SK-N-SH (cell line): ENCODE measurements at regions not wholly inside any gene's neighbourhood (a gene's known extent, or its start where the extent isn't known, plus 50 kb on each side); places are given as distances from the start of the nearest gene placed in this dataset.

ENCODE experiments used
- CHD2 ChIP-seq: fragments of 150-350 bp; IDR thresholded peaks from 2 replicates; pipeline ENCODE4 v1.6.1; 2018; ENCODE audit warnings: low read length; ENCODE audit not compliant: partially characterized antibody
- EZH2phosphoT487 ChIP-seq: fragments of 200-600 bp; sonication (generic); IDR thresholded peaks from 2 replicates; pipeline ENCODE4 v1.6.1; 2017; ENCODE audit warnings: low read depth, mixed run types, mild to moderate bottlenecking, antibody characterized with exemption, moderate library complexity, borderline replicate concordance
- FOXM1 ChIP-seq: IDR thresholded peaks from 2 replicates; pipeline ENCODE4 v1.4.0; 2012; ENCODE audit warnings: low read depth, mild to moderate bottlenecking
- JUND ChIP-seq: IDR thresholded peaks from 2 replicates; pipeline ENCODE4 v1.4.0; 2012
- POLR2AphosphoS5 ChIP-seq: IDR thresholded peaks from 2 replicates; pipeline ENCODE4 v1.6.1; 2012; ENCODE audit warnings: low read depth, low read length
- RFX5 ChIP-seq: IDR thresholded peaks from 2 replicates; pipeline ENCODE4 v1.6.1; 2012; ENCODE audit warnings: mild to moderate bottlenecking, improper control_type of control experiment, low read length
- SMC3 ChIP-seq: IDR thresholded peaks from 2 replicates; pipeline ENCODE4 v1.6.1; 2012; ENCODE audit warnings: low read depth, low read length, improper control_type of control experiment
- TF ChIP-seq, protein P1 (sequence below): fragments of 200-600 bp; sonication (generic); IDR thresholded peaks from 2 replicates; pipeline ENCODE4 v1.6.1; 2017; ENCODE audit warnings: antibody characterized with exemption, mild to moderate bottlenecking, moderate library complexity
- TF ChIP-seq, protein P2 (sequence below): fragments of 150-350 bp; IDR thresholded peaks from 2 replicates; pipeline ENCODE4 v1.6.1; 2016; ENCODE audit warnings: mild to moderate bottlenecking, low read depth, low read length
- TF ChIP-seq, protein P3 (sequence below): IDR thresholded peaks from 2 replicates; pipeline ENCODE4 v1.6.1; 2012; ENCODE audit warnings: mild to moderate bottlenecking, low read depth, low read length, moderate library complexity
- TF ChIP-seq, protein P4 (sequence below): fragments of 150-350 bp; IDR thresholded peaks from 2 replicates; pipeline ENCODE4 v1.6.1; 2017; ENCODE audit warnings: antibody characterized with exemption, low read length, low read depth, borderline replicate concordance
- TF ChIP-seq, protein P5 (sequence below): IDR thresholded peaks from 2 replicates; pipeline ENCODE4; 2012
- TF ChIP-seq, protein P6 (sequence below): IDR thresholded peaks from 2 replicates; pipeline ENCODE4 v1.4.0; 2012; ENCODE audit warnings: low read depth, borderline replicate concordance
- TF ChIP-seq, protein P7 (sequence below): IDR thresholded peaks from 2 replicates; pipeline ENCODE4 v1.4.0; 2012; ENCODE audit warnings: low read depth, borderline replicate concordance

DNA sequence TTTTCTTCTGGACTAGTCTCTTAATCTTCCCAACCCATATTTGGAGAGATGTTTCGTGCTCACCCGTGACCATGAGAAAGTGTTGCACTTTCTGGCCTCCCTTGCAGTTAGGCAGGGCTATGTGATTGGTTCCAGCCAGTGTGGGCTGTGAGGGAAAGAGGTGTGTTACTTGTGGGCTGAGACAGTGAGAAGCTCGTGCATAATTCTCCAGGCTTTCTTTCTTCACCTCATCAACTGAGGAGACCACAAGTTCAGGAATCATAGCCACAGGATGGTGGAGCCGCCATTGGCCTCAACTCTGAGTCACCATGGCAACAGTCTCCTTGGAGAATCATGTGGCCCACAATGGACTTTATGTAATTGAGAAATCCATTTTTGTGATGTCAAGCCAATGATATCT is 57.5 kb upstream of the FUCA2 start:
- TF ChIP-seq, protein P1, sequence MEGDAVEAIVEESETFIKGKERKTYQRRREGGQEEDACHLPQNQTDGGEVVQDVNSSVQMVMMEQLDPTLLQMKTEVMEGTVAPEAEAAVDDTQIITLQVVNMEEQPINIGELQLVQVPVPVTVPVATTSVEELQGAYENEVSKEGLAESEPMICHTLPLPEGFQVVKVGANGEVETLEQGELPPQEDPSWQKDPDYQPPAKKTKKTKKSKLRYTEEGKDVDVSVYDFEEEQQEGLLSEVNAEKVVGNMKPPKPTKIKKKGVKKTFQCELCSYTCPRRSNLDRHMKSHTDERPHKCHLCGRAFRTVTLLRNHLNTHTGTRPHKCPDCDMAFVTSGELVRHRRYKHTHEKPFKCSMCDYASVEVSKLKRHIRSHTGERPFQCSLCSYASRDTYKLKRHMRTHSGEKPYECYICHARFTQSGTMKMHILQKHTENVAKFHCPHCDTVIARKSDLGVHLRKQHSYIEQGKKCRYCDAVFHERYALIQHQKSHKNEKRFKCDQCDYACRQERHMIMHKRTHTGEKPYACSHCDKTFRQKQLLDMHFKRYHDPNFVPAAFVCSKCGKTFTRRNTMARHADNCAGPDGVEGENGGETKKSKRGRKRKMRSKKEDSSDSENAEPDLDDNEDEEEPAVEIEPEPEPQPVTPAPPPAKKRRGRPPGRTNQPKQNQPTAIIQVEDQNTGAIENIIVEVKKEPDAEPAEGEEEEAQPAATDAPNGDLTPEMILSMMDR, result no peak
- TF ChIP-seq, protein P2, sequence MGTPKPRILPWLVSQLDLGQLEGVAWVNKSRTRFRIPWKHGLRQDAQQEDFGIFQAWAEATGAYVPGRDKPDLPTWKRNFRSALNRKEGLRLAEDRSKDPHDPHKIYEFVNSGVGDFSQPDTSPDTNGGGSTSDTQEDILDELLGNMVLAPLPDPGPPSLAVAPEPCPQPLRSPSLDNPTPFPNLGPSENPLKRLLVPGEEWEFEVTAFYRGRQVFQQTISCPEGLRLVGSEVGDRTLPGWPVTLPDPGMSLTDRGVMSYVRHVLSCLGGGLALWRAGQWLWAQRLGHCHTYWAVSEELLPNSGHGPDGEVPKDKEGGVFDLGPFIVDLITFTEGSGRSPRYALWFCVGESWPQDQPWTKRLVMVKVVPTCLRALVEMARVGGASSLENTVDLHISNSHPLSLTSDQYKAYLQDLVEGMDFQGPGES, result no peak
- TF ChIP-seq EZH2phosphoT487 (no peak), POLR2AphosphoS5 (no peak), SMC3 (no peak), FOXM1 (no peak), RFX5 (no peak), JUND (no peak), CHD2 (no peak)
- TF ChIP-seq, protein P3, sequence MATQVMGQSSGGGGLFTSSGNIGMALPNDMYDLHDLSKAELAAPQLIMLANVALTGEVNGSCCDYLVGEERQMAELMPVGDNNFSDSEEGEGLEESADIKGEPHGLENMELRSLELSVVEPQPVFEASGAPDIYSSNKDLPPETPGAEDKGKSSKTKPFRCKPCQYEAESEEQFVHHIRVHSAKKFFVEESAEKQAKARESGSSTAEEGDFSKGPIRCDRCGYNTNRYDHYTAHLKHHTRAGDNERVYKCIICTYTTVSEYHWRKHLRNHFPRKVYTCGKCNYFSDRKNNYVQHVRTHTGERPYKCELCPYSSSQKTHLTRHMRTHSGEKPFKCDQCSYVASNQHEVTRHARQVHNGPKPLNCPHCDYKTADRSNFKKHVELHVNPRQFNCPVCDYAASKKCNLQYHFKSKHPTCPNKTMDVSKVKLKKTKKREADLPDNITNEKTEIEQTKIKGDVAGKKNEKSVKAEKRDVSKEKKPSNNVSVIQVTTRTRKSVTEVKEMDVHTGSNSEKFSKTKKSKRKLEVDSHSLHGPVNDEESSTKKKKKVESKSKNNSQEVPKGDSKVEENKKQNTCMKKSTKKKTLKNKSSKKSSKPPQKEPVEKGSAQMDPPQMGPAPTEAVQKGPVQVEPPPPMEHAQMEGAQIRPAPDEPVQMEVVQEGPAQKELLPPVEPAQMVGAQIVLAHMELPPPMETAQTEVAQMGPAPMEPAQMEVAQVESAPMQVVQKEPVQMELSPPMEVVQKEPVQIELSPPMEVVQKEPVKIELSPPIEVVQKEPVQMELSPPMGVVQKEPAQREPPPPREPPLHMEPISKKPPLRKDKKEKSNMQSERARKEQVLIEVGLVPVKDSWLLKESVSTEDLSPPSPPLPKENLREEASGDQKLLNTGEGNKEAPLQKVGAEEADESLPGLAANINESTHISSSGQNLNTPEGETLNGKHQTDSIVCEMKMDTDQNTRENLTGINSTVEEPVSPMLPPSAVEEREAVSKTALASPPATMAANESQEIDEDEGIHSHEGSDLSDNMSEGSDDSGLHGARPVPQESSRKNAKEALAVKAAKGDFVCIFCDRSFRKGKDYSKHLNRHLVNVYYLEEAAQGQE, result no peak
- TF ChIP-seq, protein P4, sequence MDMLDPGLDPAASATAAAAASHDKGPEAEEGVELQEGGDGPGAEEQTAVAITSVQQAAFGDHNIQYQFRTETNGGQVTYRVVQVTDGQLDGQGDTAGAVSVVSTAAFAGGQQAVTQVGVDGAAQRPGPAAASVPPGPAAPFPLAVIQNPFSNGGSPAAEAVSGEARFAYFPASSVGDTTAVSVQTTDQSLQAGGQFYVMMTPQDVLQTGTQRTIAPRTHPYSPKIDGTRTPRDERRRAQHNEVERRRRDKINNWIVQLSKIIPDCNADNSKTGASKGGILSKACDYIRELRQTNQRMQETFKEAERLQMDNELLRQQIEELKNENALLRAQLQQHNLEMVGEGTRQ, result no peak
- TF ChIP-seq, protein P5, sequence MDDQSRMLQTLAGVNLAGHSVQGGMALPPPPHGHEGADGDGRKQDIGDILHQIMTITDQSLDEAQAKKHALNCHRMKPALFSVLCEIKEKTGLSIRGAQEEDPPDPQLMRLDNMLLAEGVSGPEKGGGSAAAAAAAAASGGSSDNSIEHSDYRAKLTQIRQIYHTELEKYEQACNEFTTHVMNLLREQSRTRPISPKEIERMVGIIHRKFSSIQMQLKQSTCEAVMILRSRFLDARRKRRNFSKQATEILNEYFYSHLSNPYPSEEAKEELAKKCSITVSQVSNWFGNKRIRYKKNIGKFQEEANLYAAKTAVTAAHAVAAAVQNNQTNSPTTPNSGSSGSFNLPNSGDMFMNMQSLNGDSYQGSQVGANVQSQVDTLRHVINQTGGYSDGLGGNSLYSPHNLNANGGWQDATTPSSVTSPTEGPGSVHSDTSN, result no peak
- TF ChIP-seq, protein P6, sequence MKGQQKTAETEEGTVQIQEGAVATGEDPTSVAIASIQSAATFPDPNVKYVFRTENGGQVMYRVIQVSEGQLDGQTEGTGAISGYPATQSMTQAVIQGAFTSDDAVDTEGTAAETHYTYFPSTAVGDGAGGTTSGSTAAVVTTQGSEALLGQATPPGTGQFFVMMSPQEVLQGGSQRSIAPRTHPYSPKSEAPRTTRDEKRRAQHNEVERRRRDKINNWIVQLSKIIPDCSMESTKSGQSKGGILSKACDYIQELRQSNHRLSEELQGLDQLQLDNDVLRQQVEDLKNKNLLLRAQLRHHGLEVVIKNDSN, result no peak
- TF ChIP-seq, protein P7, sequence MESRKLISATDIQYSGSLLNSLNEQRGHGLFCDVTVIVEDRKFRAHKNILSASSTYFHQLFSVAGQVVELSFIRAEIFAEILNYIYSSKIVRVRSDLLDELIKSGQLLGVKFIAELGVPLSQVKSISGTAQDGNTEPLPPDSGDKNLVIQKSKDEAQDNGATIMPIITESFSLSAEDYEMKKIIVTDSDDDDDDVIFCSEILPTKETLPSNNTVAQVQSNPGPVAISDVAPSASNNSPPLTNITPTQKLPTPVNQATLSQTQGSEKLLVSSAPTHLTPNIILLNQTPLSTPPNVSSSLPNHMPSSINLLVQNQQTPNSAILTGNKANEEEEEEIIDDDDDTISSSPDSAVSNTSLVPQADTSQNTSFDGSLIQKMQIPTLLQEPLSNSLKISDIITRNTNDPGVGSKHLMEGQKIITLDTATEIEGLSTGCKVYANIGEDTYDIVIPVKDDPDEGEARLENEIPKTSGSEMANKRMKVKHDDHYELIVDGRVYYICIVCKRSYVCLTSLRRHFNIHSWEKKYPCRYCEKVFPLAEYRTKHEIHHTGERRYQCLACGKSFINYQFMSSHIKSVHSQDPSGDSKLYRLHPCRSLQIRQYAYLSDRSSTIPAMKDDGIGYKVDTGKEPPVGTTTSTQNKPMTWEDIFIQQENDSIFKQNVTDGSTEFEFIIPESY, result no peak
